BLaER1 treated with 17β-estradiol and CSF1 and Interleukin-3, amounts not matched to agents 10 nM and 100 nM (cell line): ENCODE measurements at regions not wholly inside any gene's neighbourhood (a gene's known extent, or its start where the extent isn't known, plus 50 kb on each side); places are given as distances from the start of the nearest gene placed in this dataset.

Experiments
- H3K27ac ChIP-seq, 11 experiments: shearing (Covaris generic); formaldehyde crosslinking; 2 replicates each; pipeline ENCODE4 v1.8.1; 2022
- H3K27me3 ChIP-seq, 11 experiments: shearing (Covaris generic); formaldehyde crosslinking; 2 replicates each; pipeline ENCODE4 v1.8.1; 2022
- H3K36me3 ChIP-seq, 11 experiments: shearing (Covaris generic); formaldehyde crosslinking; 2 replicates each; pipeline ENCODE4 v1.8.1; 2022
- H3K4me1 ChIP-seq, 10 experiments: shearing (Covaris generic); formaldehyde crosslinking; 2 replicates each; pipeline ENCODE4 v1.8.1; 2022
- H3K4me2 ChIP-seq, 11 experiments: shearing (Covaris generic); formaldehyde crosslinking; 2 replicates each; pipeline ENCODE4 v1.8.1; 2022
- H3K4me3 ChIP-seq, 10 experiments: shearing (Covaris generic); formaldehyde crosslinking; 2 replicates each; pipeline ENCODE4 v1.8.1; 2022
- H3K9ac ChIP-seq, 11 experiments: shearing (Covaris generic); formaldehyde crosslinking; 2 replicates each; pipeline ENCODE4 v1.8.1; 2022
- H3K9me3 ChIP-seq, 11 experiments: shearing (Covaris generic); formaldehyde crosslinking; replicated peaks in 1 of 11; 2 replicates each; pipeline ENCODE4 v1.8.1; 2022
- H4K20me1 ChIP-seq, 11 experiments: shearing (Covaris generic); formaldehyde crosslinking; 2 replicates each; pipeline ENCODE4 v1.8.1; 2022
- Cebpa-rat ChIP-seq, 11 experiments: shearing (Covaris generic); IDR thresholded peaks; 2 replicates each; pipeline ENCODE4 v1.8.1; 2022

- Histone ChIP-seq H3K36me3 (no peaks in the 10 kb centered on the region), H3K27me3 (no peaks in the 10 kb centered on the region), H3K9me3 (no peaks in the 10 kb centered on the region), H3K4me1 (no peaks in the 10 kb centered on the region), H3K9ac (no peak overlapping the region), H4K20me1 (no peaks in the 10 kb centered on the region), H3K4me2 (no peak overlapping the region), H3K27ac (no peak overlapping the region), H3K4me3 (no peak overlapping the region)
- no peak for TF ChIP-seq Cebpa-rat (IDR thresholded peaks at IDR 0.05)
Measured at GRCh38 chr10:57161157-57161556, 800.1 kb upstream of the ZWINT start.

- no peak for TF ChIP-seq Cebpa-rat (IDR thresholded peaks at IDR 0.05)
- Histone ChIP-seq H3K4me3 (no peak overlapping the region), H3K27ac (no peak overlapping the region), H3K4me2 (no peak overlapping the region), H3K36me3 (no peaks in the 10 kb centered on the region), H3K4me1 (no peaks in the 10 kb centered on the region), H3K9me3 (0 out of 22 replicates have a peak, but pooled peaks cover 0 to 5% (median 0%) of the 10 kb centered on the region in 11 experiments), H4K20me1 (no peaks in the 10 kb centered on the region), H3K9ac (no peak overlapping the region), H3K27me3 (no peaks in the 10 kb centered on the region)
Measured at GRCh38 chr10:57145548-57145947, 784.5 kb upstream of the ZWINT start.

GRCh38 chr10:57142925-57143576, 782.0 kb upstream of the ZWINT start:
- Histone ChIP-seq H3K9me3 (0 out of 22 replicates have a peak, but pooled peaks cover 0 to 5% (median 0%) of the 10 kb centered on the region in 11 experiments), H3K36me3 (no peaks in the 10 kb centered on the region), H3K27ac (no peak overlapping the region), H3K4me1 (no peaks in the 10 kb centered on the region), H4K20me1 (no peaks in the 10 kb centered on the region), H3K27me3 (no peaks in the 10 kb centered on the region), H3K9ac (no peak overlapping the region), H3K4me2 (no peak overlapping the region), H3K4me3 (no peak overlapping the region)
- TF ChIP-seq Cebpa-rat (IDR thresholded peaks at IDR 0.05) = no peak

GRCh38 chr10:57141708-57142107, 780.6 kb upstream of the ZWINT start:
- no peak overlapping the region for H3K4me3 ChIP-seq
- no peak for TF ChIP-seq Cebpa-rat (IDR thresholded peaks at IDR 0.05)
- H3K9me3 ChIP-seq = 0 out of 22 replicates have a peak, but pooled peaks cover 0 to 5% (median 0%) of the 10 kb centered on the region in 11 experiments
- H3K9ac ChIP-seq = no peak overlapping the region
- H3K4me1 ChIP-seq = no peaks in the 10 kb centered on the region
- no peak overlapping the region for H3K27ac ChIP-seq
- H3K27me3 ChIP-seq = no peaks in the 10 kb centered on the region
- H3K36me3 ChIP-seq = no peaks in the 10 kb centered on the region
- H4K20me1 ChIP-seq = no peaks in the 10 kb centered on the region
- H3K4me2 ChIP-seq = no peak overlapping the region

GRCh38 chr10:57119684-57120083, 758.6 kb upstream of the ZWINT start:
- Histone ChIP-seq H3K27me3 (no peaks in the 10 kb centered on the region), H4K20me1 (no peaks in the 10 kb centered on the region), H3K4me1 (no peaks in the 10 kb centered on the region), H3K9ac (no peak overlapping the region), H3K4me2 (no peak overlapping the region), H3K36me3 (no peaks in the 10 kb centered on the region), H3K4me3 (no peak overlapping the region), H3K9me3 (no peaks in the 10 kb centered on the region), H3K27ac (no peak overlapping the region)
- TF ChIP-seq Cebpa-rat (IDR thresholded peaks at IDR 0.05) = no peak

- no peaks in the 10 kb centered on the region for H4K20me1 ChIP-seq
- H3K4me1 ChIP-seq = no peaks in the 10 kb centered on the region
- H3K27ac ChIP-seq = no peak overlapping the region
- H3K9me3 ChIP-seq = no peaks in the 10 kb centered on the region
- H3K4me3 ChIP-seq = no peak overlapping the region
- H3K36me3 ChIP-seq = no peaks in the 10 kb centered on the region
- no peak for TF ChIP-seq Cebpa-rat (IDR thresholded peaks at IDR 0.05)
- H3K4me2 ChIP-seq = no peak overlapping the region
- no peak overlapping the region for H3K9ac ChIP-seq
- H3K27me3 ChIP-seq = no peaks in the 10 kb centered on the region
Measured at GRCh38 chr10:57113545-57113944, 752.5 kb upstream of the ZWINT start.

- Histone ChIP-seq H3K27me3 (no peaks in the 10 kb centered on the region), H3K9ac (no peak overlapping the region), H3K4me1 (no peaks in the 10 kb centered on the region), H3K27ac (no peak overlapping the region), H4K20me1 (no peaks in the 10 kb centered on the region), H3K4me3 (no peak overlapping the region), H3K4me2 (no peak overlapping the region), H3K36me3 (no peaks in the 10 kb centered on the region), H3K9me3 (no peaks in the 10 kb centered on the region)
- TF ChIP-seq Cebpa-rat (IDR thresholded peaks at IDR 0.05) = no peak
Measured at GRCh38 chr10:57102236-57102635, 741.2 kb upstream of the ZWINT start.

- Histone ChIP-seq H3K36me3 (no peaks in the 10 kb centered on the region), H4K20me1 (no peaks in the 10 kb centered on the region), H3K9me3 (peaks cover 8 to 17% (median 12%) of the 10 kb centered on the region in 11 experiments; a peak in 14 of 22 replicates), H3K27ac (no peak overlapping the region), H3K9ac (no peak overlapping the region), H3K27me3 (no peaks in the 10 kb centered on the region), H3K4me2 (no peak overlapping the region), H3K4me1 (no peaks in the 10 kb centered on the region), H3K4me3 (no peak overlapping the region)
- TF ChIP-seq Cebpa-rat (IDR thresholded peaks at IDR 0.05) = no peak
Measured at GRCh38 chr10:57098146-57098545, 737.1 kb upstream of the ZWINT start.

- TF ChIP-seq Cebpa-rat (IDR thresholded peaks at IDR 0.05) = no peak
Measured at GRCh38 chr10:57096044-57096443, 735.0 kb upstream of the ZWINT start.

GRCh38 chr10:57094965-57095364, 733.9 kb upstream of the ZWINT start:
- Histone ChIP-seq H4K20me1 (no peaks in the 10 kb centered on the region), H3K4me2 (no peak overlapping the region), H3K4me1 (no peaks in the 10 kb centered on the region), H3K4me3 (no peak overlapping the region), H3K9ac (no peak overlapping the region), H3K27ac (no peak overlapping the region), H3K9me3 (peaks cover 8 to 17% (median 12%) of the 10 kb centered on the region in 11 experiments; a peak in 14 of 22 replicates), H3K36me3 (no peaks in the 10 kb centered on the region), H3K27me3 (no peaks in the 10 kb centered on the region)
- TF ChIP-seq Cebpa-rat (IDR thresholded peaks at IDR 0.05) = no peak

More at GRCh38 chr10:57096044-57096443, 735.0 kb upstream of the ZWINT start:
- Histone ChIP-seq H3K27me3 (no peaks in the 10 kb centered on the region), H3K36me3 (no peaks in the 10 kb centered on the region), H3K9ac (no peak overlapping the region), H3K4me2 (no peak overlapping the region), H3K9me3 (peaks cover 8 to 17% (median 12%) of the 10 kb centered on the region in 11 experiments; a peak in 14 of 22 replicates), H3K27ac (no peak overlapping the region), H4K20me1 (no peaks in the 10 kb centered on the region), H3K4me3 (no peak overlapping the region), H3K4me1 (no peaks in the 10 kb centered on the region)
